Forelimb muscle (tissue), 1 donor: ENCODE measurements at regions not wholly inside any gene's neighbourhood (a gene's known extent, or its start where the extent isn't known, plus 50 kb on each side); places are given as distances from the start of the nearest gene placed in this dataset.

ENCODE experiments used
- DNase-seq: peaks from one replicate; pipeline ENCODE4 v3.0.0-alpha.2; 2013; ENCODE audit warnings: low read depth

DNA sequence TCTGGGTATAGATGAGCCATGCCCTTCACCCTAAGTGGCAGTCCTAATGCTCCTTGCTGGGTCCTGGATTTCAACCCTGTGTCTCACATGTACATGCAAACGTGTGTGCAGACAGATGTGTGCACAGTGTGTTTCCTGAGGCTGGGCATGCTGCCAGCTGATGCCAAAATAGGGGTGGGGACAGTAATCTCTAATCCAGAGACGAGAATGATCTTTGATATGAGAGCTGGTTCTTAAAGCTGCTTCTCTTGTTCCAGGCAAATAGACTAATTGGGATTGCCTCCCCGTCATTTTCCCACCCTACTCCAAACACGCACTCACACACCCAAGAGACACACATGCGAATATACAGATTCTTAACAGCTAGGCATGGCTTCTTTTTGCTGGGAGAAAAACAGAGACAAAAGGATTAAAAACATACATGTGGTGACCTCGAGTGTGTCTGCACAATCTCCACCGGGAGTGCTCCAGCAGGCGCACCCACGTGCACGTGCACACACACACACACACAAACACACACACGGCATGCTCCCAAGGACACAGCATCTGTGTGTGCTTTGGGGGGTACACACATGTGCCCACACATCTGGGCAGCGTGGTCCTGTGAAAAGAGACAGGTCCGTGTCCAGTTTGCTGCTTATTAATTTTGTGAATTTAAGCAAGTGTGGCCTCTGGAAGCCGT is 102.1 kb upstream of the ZBTB40 start:
- no peak for DNase-seq

DNA sequence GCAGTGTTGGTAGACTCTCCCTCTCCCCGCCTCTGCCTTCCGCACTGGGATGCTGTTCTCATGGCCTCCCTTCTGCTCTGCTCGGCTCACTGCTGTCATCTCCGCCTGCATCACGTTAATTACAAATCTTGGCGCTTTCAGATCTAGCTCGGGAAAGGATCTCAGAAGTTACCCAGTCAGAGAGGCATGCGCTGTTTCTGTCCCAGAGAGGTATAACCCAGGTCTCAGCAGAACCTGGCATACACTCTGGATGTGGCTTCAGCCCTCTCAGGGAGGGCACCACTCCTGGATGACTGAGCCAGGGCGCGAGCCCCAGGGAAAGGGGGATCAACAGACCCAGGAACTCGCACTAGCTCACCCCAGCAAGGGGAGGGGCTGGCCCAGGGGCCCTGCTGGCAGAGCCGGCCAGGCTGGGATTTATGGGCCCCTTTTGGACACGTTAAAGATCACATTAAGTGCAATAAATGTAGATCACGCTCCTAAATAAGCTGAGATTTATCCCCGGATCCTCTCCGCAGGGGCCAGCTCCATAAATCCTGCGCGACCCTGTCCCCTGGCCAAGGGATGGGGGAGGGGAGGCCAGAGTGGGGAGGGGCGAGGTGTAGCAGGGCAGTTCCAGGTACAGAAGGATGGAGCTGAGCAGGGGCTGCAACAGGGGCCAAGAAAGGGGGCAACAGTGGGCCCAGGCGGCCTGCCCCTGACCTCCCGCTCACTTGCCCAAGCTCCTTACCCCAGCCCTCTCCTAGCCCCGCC is 101.3 kb upstream of the ZBTB40 start:
- no peak for DNase-seq

DNA sequence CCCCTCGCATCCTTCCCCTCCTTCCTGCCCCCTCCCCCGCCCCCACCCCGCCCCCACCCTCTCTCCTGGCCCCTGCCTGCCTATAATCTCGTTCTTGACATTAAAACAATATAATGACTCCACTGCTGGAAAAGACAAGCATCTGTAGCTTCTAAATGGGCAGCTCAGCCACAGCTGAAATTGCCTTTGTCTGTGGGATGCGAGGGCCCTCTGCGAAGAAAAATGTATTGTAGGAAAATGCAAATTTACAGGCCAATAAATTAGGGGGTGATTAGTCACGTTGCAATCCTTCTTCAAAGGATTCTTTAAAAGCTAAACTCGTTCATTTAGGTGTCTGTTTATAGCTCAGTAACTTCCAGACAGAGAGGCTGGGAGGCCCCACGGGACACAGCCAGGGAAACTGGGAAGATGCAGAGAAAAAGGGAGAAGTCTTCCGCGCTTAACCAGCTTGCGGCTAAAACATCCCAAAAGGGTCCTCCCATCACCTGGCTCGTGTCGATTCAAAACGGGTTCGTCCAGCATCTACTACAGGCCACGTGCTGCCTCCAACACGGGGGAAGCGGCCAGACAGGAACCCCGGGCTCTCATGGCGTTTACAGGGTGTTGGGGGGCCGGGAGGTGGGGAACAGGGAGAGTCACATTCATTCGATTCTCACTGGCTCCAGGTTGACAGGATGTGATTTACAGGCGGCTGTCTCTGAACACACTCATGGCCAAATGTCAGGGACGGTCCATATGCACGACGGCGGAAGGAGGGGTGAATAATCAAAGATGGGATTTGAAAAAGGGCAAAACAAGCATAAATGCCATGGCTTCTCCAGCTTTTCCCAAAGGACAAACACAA is 100.5 kb upstream of the ZBTB40 start:
- DNase-seq: no peak

DNA sequence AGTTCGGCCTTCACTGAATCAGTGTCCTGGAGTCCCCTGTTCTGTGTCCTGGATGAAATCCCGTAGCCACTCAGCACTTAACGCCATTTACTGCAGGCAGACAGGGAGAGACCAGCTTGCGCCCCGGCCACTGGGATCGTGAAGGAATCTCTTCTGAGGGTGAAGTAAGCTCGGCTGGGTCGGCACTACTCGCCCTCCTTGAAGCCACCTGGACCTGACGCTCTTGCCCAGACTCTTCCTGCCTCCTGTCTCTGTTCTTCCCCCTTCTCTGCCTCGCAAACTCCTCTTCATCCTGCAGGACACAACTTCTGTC is 99.9 kb upstream of the ZBTB40 start:
- DNase-seq: no peak

DNA sequence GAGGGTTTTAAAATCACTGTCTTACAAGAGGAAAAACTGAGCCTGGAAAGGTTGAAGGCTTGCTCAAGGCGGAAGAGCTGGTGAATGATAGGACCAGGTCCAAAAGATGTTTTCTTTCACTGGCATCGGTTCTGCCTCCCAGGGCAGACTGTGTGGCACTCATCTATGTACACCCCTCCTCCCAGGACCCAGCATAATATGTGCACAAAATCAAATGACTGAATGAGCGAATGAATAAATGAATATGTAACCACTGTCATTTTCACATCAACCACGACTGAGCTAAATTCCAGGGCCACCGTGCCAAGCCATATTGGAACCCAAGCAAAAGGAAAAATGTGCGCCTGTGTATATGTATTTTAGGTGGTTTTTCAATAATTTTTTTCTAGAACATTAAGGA is 99.3 kb upstream of the ZBTB40 start:
- DNase-seq: no peak

DNA sequence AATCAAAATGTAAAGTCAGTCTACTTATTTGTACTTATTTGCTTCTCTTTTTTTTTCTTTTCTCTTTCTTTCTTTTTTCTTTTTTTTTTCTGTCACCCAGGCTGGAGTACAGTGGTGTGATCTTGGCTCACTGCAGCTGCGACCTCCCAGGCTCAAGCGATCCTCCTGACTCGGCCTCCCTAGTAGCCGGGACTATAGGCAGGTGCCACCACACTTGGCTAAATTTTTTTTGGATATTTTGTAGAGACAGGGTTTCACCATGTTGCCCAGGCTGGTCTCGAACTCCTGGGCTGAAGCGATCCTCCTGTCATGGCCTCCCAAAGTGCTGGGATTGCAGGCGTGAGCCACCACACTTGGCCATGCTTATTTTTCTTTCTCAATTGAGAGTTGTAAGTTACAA is 98.8 kb upstream of the ZBTB40 start:
- DNase-seq: no peak

DNA sequence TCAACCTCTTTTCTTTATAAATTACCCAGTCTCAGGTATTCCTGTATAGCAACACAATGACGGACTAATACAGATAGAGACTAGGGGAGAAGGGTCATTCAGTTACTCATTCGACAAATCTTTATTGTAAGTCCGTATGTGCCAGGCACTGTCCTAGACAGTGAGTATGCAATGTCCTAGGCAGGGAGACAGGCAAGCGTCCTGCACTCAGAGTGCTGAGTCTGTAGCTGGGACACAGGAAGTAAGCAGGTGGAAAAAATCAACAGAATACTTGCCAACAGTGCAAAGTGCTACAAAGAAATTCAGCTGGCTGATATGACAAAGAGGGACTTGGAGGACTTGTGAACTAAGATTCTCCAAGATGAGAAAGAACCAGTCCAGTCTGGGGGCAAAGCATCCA is 92.2 kb upstream of the ZBTB40 start:
- no peak for DNase-seq

DNA sequence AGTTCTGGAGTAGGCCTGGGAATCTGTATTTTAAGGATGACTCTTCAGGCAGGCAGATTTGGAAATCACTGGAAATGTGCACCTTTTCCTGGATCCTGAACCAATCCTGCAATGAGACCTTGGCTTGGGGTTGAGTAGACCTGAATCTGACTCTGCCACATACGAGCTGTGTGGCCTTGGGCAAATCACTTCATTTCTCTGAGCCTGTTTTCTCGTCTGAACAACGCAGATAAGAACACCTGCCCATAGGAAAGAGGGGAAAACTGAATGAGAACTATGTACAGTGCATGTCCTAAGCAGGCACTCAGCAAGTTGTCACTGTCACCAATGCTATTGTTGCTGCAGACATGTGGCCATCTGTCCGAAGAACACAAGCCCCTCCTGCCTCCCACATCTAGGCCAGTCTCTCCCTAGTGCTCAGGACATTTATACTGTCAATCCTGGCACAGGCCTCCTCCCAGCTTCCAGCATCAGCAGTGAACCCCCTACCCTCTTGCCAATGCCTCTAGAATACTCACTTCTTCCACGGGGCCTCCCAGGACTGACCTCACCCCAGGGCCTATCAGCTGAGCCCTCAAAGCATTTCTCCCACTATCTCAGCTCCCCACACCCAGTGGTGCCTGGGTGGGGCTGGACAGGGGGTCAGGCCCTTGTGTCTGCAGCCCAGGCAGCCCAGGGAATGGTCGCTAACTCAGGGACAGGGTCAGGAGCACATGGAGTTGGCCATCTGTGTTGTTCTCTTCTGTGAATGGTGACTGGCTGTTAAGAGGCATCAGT is 88.8 kb upstream of the ZBTB40 start:
- DNase-seq: no peak

DNA sequence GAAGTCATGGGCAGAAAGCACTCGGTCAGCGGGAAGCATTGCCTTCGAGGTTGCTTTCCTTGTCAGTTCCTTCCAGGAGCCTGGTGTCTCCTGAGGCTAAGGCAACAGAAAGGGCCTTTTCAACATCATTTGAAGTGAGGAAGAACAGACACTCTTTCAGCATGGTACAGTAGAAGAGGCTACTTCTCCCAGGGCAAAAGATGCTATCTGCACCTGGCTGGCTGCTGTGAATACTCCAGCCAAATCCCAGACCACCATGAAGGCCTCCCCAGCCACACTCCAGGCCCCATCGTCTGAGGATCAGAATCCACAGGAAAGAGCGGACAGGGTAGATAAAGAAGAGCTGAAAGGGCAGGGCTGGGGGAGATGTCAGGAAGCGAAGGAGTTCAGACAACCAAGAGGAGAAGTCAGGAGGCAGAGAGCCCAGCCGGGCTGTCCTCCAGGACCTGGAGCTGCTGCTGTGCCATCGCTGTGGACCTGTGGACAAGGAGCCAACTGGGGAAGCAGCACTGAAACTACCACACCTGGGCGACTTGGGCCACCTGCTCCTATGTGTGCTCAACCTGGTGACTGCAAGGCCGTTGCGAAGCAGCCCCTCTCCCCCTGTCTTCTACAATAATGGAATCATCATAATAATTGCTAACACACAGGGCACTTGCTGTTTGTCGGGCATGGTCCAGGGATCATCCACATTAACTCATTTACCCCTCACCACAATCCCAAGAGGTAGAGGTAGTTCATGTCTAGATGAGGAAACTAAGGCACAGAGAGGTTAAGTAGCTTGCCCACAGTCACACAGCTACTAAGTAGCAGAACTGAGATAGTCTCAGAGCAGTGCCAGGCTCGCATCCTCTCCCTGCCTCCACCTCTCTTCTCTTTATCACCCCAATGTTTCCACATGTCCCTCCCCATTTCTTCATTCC is 88.0 kb upstream of the ZBTB40 start:
- no peak for DNase-seq

DNA sequence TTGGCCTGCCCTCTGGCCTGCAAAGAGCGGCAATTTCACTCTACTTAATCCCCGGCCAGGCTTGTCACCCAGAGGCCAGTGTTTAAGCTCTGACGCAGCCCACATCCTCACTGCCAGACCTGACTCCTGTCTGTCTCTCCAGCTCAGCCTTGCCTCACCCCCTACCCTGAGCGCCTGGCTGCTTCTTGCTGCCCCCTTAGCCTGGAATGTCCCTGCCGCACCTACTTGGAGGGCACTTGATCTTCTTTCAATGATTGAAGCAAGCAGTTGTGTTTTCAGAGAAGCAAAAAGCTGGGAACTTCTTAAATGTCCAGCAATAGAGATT is 87.4 kb upstream of the ZBTB40 start:
- no peak for DNase-seq

DNA sequence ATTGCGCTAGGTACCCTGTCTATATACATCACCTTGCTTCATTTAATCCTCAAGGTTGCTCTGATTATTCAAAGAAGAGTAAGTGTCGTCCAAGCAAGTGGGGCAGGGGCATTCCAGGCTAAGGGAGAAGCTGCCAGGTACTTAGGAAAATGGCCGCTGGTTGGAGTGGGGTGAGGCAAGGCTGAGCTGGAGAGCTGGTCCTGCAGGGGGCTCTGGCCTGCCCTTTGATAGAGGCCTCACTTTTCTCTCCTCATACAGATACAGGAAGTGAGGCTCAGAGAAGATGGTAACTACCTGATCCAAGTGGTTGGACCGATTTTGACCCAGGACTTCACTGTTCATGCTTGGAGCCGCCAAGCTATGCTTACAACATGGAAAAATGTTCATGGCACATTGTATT is 86.9 kb upstream of the ZBTB40 start:
- no peak for DNase-seq

DNA sequence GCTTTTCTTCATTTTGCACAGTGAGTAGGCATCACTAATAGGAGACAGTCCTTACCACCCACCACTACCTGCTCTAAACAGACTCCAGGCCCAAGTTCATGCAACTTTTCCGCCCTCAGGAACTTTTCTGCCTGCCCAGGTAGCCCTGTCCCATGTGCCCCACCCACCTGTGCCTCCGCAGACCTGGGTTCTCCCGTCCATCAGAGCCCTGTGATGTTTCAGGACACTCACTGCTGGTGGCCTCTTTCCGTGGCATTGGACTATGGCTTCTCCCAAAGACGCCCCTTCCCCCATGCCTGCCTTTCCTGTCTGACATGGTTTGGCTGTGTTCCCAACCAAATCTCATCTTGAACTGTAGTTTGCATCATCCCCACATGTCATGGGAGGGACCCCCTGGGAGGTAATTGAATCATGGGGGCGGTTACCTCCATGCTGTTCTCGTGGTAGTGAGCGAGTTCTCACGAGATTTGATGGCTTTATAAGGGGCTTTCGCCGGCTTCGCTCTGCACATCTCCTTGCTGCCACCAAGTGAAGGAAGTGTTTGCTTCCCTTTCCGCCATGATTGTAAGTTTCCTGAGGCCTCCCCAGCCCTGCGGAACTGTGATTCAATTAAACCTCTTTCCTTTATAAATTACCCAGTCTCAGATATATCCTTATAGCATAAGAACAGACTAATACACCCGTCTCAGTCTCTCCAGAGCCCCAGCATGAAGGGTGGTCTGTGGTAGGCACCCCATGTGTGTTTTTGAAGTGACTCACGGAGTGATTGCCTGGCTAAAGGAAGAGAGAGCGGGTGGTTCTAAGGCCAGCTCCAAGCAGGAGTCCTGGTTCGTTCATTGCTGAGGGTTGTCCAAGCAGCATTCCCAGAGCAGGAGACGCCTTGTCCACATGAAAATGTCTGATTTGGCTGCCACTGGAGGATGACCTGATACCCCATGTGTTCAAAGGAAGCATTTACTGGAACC is 86.0 kb upstream of the ZBTB40 start:
- no peak for DNase-seq

DNA sequence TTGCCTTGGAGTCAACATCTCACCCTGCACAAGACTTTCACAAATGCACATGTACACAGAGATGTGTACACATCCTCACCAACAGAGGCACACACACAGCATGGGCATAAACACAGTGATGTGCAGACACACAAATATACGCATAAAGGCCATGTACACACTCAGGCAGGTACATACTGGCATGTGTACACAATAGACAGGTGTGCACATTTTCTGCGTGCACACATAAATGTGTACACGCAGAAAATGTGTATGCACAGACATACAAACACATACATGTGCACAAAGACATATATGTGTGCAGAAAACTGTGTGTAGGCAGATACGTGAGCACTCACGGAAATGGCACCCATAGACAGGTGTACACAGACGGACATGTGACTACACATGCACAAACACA is 85.3 kb upstream of the ZBTB40 start:
- no peak for DNase-seq

DNA sequence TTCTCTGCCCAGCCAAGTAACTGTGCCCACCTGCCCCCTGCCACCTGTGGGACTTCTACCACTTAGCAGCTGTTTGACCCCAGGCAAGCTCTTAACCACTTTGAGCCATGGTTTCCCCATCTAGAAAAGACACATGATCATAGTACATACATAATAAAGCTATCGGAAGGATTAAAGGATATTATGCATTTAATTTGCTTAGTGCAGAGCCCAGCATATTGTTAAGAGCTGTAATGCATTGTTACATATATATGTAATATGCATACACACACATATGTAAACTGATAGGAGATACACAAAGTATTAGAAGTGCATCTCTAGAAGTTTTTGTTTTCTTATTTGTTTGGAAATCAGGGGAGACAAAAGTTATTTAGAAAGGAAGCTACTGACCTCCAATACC is 83.5 kb upstream of the ZBTB40 start:
- no peak for DNase-seq

DNA sequence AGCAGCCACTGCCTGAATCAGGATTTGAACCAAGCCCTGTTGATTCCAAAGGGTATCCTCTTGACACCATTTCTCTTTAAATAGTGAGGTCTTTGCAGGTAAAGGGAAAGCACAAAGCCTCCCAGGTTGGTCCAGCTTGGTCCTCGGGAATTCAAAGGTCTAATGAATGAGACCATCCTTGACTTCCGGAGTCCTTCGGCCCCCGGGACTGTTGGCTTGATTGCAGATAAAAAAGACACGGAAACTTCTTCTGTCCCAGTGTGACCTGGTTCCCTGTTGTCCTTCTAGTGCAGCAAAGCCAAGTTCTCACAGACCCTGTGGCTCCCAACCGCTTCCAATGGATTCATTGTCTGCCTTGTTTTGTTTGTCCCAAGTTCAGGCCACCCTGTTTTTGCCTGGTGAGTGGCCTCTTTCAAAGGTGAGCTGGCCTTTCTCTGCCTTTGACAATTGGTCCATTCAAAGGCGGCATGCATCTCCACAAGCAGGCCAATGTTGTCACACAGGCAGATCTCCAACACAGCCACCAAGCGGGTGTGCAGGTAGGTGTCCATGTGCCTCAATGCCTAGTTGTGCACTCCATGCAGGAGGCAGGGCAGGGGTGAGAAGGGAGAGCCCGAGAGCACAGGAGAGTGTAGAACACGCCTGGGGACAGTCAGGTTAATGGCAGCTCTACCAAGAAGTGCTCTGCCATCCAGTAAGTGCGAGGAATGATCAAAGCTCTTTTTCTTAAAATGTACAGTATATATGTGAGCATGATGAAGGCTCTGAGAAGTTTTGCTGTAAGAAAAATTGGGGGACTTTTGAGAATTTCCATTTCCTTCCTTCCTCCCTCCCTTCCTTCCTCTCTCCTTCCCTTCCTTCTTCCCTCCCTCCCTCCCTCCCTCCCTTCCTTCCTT is 82.1 kb upstream of the ZBTB40 start:
- DNase-seq: no peak

DNA sequence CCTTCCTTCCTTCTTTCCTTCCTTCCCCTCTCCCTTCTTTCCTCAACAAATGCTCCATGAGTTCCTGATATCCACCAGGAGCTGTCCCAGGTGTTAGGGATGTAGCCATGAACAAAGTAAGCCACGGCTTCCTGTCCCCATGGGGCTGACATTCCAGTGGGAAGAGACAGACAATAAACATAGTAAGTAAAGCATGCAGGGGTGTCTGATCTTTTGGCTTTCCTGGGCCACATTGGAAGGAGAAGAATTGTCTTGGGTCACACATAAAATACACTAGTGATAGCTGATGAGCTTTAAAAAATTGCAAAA is 81.5 kb upstream of the ZBTB40 start:
- DNase-seq: no peak

DNA sequence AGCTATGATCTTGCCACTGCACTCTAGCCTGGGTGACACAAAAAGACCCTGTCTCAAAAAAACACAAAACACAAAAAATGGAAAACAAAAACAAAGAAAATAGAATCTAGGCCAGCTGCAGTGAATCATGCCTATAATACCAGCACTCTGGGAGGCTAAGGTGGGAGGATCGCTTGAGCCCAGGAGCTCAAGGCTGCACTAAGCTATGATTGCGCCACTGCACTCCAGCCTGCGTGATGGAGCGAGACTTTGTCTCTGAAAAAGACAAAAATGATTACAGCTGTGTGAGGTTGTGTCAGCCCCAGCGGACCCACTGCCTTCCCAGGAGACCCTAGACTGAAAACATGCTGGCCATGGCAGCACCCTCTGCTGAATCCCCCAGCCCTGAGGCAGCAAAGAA is 80.2 kb upstream of the ZBTB40 start:
- DNase-seq: no peak

DNA sequence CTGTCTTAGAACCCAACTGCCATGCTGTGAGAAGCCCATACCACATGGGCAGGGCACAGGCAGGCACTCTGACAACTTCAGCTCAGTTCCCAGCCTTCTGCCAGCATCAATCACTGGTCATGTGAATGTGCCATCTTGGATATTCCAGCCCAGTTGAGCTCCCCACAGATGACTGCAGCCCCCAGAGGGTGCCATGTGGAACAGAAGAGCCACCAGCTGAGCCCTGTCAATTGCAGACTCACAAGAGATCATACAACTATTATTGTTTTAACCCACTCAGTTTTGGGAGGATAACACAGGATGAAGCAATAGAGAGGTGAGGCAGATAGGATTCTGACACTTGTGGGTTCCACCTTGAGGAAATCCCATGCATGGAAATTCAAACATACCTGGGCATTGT is 78.4 kb upstream of the ZBTB40 start:
- no peak for DNase-seq

DNA sequence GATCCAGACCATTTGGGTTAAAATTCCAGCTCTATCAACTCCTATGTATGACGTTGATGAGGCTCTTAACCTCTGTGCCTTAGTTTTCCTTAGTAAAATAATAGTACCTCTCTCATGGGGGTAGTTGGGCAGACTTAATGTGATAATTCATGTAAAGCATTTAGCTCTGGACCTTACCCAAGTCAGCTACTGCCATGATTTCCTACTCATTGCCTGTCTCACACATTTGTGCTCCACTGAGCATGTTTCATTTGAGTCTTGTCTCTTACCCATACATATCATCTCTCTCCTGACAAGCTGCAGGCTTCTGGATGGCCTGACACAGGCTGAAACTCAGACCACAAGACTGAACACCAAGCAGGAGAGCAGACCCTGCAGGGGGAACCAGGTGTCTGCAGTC is 77.7 kb upstream of the ZBTB40 start:
- no peak for DNase-seq
